Gastrocnemius medialis (tissue), 4 donors: ENCODE measurements at regions not wholly inside any gene's neighbourhood (a gene's known extent, or its start where the extent isn't known, plus 50 kb on each side); places are given as distances from the start of the nearest gene placed in this dataset.

Source experiments
- CTCF ChIP-seq, 5 experiments: fragments of 450-650 bp in 3 of 5; fragments of 200-600 bp in 2 of 5; sonication (generic) in 2 of 5; IDR thresholded peaks in 4 of 5; conservative IDR thresholded peaks in 1 of 5; 1 replicate in 4 of 5; 2 replicates in 1 of 5; pipeline ENCODE4 v1.5.1; 2016 to 2019; ENCODE audit warnings: antibody characterized with exemption in 5 of 5, mild to moderate bottlenecking in 3 of 5, moderate library complexity in 3 of 5
- POLR2A ChIP-seq, 2 donors: fragments of 450-650 bp; IDR thresholded peaks; one replicate each; pipeline ENCODE4 v1.6.1; 2017; ENCODE audit warnings: antibody characterized with exemption in 2 of 2, mild to moderate bottlenecking in 2 of 2, moderate library complexity in 2 of 2

- no peak for TF ChIP-seq CTCF (IDR thresholded peaks at IDR 0.05 in 4 of 5, conservative IDR thresholded peaks at IDR 0.05 in 1 of 5)
- no peak for TF ChIP-seq POLR2A (IDR thresholded peaks at IDR 0.05)
Observed at GRCh38 chr3:95731753-95732152, 1082.6 kb upstream of the EPHA6 start.
